Hypothalamus (tissue), 51 donors: ENCODE measurements at regions not wholly inside any gene's neighbourhood (a gene's known extent, or its start where the extent isn't known, plus 50 kb on each side); places are given as distances from the start of the nearest gene placed in this dataset.

Source experiments
- DNase-seq, 51 donors: peaks; one replicate each; lab custom pipeline; 2025; lab: John Stamatoyannopoulos, UW

DNA sequence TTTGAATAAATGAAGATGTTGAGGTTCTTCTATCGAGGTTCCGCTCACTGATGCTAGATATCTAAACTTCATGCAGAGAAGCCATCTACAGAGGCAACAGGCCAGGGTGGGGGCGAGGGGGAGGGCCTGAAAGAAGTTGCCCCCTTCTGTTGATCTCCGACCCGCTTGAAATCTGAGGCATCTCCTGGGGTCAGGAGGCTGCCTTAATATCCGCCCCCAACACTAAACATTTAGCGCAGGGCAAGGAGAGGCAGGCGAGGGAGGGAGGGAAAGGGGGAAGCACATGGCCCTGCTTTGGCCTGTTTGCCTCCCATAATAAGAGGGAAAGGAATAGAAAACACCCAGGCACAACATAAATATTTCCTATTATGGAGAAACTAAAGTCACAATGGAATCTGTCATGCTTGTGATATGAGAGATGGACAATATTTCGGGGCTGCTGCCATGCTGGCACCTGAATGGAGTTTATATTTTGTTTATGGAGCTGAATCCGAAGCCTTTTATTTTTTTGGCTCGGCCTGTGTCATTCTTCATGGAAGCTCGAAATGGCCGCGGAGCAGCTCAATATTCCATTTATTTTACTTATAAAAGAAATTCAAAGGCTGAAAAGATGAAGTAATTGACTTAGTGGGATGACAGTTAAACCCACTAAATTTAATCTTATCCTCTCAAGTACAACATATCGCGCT lies 221.1 kb downstream of the INSIG2 start:
- DNase-seq = peak in 2 of 51 donors; percentile 23

DNA sequence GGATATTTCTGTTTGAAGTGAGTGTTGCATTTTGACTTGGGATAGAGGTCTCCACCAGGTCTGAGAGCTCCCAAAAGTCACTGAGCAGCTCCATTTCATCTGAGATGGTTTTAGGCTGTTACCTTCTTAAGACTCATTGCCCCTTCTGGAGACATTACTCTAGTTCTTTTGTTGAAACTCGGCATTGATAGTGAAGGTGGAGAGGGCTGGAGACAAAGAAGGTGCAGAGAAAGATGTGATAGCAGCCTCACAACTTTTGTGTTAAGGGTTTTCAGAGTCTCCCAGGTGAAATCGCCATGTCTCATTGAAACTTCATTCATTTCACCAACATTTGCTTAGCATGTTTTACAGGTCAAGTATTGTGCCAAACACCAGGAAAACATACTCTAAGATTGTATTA lies 219.6 kb downstream of the INSIG2 start:
- DNase-seq = no peak

DNA sequence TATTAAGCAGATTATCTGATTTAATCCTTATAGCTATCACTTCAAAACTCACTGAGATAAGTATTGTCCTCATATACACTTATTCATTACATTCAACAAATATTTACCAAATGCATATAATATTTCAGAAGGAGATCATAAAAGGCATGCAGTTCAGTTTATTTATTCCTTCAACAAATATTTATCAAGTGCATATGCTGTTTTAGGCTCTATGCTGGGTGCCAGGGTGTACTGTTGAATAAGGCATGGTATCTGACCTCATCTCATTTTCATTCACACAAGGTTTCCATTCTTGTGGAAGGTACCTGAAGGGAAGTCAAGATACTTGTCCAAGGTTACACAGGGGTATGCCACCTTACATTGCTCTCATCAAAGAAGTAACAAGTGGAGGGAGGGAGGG lies 213.0 kb downstream of the INSIG2 start:
- no peak for DNase-seq

DNA sequence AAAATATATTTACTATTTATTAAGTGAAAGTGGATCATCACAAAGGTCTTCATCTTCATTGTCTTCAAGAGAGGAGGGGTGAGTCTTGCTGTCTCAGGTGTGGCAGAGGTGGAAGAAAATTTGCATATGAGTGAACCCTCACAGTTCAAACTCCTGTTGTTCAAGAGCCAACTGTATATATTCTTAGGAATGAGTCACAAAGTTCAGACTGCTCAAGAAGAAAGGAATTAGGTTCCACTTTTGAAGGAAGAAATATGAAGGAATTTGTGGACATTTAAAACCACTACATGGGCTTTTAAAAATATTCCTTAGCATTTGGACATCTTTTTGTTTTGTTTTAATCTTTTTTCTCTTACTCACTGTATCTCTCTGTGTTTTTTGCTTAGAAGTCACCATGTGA lies 212.6 kb downstream of the INSIG2 start:
- DNase-seq = no peak

DNA sequence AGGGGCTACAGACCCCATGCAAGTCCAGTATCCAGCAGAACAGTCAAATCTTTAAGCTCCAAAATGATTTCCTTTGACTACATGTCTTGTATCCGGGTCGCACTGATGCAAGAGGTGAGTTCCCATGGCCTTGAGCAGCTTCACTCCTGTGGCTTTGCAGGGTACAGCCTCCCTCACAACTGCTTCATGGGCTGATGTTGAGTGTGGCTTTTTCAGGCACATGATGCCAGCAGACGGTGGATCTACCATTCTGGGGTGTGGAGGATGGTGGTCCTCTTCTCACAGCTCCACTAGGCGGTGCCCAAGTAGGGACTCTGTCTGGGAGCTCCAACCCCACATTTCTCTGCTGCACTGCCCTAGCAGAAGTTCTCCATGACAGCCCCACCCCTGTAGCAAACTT lies 208.4 kb downstream of the INSIG2 start:
- no peak for DNase-seq

DNA sequence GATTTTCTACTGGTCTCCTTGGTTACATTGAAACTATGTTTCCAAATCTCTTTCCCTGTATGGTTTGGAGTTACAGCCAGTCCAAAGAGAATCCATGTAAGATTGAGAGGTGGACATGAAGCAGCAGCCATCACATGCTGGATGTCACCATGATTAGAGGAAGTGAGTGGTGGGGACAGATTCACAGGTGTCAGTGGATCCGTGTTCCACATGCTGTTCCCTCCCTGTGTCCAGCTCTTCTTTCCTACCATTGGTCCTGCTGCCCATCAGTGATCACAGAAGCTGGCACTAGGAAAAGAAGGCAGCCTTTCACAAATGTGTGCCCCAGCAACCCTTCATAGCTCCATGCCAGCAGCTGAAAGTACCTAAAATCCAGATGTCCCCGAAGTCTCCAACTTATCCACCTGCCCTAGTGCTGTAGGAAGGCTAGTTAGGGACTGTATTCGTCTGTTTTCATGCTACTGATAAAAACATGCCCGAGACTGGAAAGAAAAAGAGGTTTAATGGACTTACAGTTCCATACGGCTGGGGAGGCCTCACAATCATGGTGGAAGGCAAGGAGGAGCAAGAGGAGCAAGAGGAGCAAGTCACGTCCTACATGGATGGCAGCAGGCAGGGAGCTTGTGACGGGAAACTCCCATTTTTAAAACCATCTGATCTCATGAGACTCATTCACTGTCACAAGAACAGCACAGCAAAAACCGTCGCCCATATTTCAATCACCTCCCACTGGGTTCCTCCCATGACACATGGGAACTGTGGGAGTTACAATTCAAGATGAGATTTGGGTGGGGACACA lies 207.5 kb downstream of the INSIG2 start:
- DNase-seq = no peak

DNA sequence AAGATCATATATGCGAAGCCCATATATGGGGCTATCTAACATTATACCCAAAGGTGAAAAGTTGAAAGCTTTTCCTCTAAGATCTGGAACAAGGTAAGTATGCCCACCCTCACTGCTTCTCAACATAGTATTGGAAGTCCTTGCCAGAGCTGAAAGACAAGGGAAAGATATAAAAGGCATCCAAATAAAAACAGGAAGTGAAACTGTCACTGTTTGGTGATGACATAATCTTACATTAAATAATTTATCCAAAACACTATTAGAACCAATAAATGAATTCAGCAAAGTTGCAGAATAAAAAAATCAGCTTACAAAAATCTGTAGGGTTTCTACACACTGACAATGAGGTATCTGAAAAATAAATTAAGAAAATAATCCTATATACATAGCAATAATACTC lies 205.8 kb downstream of the INSIG2 start:
- DNase-seq = no peak

DNA sequence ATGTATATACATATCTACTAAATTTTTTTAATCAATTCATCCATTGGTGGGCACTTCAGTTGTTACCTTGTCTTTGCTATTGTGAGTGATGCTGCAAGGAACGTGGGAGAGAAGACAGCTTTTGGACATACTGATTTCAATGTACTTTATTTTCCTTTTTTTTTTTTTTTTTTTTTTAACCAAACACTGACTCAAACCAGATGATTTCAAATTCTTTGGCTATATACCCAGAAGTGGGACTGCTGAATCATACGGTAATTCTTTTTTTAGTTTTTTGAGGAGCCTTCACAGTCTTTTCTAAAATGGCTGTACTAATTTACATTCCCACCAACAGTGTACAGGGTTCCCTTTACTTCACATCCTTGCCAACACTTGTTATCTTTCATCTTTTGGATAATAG lies 204.7 kb downstream of the INSIG2 start:
- no peak for DNase-seq

DNA sequence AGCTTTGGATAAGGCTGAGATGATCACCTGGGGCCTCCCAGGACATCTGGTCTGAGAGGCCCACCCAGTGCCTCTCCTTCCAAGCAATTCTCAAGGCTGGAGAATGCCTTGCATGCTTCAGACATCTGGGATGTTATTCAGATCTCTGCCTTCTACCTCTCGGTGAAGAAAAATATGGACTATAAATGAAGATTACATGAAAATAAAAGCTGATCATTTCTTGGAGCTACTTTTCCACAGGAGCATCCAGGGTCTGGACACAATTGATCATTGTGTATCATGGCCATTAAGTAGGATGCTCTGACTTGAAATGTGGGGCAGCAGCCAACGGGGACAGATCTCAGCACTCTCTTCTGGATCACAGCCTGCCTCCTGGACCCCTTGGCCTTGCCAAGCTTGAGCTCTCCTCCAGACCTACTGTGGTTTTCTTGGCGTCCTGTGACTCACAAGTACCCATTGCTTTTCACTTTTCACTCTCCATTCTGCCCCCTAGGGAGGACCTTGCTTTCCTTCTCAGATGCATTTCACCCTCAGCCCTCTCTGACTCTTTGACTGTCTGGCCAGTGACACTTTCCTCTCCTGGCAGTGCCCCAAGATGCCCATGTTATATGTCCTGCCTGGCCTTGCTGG lies 203.1 kb downstream of the INSIG2 start:
- DNase-seq = no peak

DNA sequence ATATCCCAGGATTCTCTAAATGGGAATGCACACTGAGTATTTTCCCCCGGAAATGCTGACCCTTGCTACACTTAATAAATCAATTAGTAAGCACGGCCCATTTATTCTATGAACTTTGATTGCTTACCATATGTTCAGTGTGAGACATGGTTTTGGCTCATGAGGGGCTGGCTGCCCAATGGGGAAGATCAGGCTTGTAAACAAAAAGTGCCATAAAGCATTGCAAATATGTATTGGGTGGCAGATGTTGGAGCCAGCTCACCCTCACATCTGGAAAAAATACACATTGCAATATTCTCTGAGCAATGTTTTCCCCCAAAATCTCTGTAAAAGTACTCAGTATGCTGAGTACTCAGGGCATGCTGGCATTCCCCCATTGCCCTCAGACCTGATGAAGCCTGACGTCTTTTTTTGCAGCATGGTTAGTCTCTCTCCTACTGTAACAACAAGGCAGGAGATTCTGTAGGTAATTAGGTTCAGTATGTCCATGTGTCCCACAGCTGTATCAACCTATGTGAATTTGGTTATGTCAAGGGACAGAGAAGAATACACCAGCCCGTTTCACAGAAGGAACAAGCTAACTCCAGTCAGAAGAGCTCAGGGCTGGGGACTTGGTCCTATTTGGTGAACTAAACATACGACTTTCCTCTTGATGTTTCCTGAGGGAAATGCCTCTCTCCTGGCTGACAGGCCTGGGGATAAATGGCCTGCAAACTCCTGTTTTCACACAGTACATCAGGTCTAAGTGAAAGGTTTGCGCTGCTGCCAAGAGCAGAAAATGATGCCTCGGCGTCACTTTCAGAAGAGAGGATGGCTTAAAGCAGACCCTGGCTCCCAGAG lies 202.4 kb downstream of the INSIG2 start:
- DNase-seq = no peak

DNA sequence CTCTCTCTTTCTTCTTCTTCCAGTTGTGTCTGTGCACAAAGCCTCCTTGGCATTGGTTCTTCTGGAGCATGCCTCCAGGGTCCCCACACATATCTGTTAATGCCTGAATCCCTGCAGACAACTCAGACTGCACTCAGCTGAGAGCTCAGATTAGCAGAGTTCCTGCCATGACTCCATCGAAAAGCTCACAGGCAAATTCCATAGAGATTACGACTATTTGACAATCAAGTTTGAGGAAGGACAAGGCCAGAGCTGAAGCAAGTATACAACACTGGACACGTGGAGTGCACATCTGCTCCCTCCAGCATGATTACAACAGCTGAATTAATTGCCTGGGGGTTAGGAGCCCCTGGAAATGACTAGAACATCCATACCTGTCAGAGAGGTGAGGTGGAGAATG lies 190.7 kb downstream of the INSIG2 start:
- DNase-seq = no peak

DNA sequence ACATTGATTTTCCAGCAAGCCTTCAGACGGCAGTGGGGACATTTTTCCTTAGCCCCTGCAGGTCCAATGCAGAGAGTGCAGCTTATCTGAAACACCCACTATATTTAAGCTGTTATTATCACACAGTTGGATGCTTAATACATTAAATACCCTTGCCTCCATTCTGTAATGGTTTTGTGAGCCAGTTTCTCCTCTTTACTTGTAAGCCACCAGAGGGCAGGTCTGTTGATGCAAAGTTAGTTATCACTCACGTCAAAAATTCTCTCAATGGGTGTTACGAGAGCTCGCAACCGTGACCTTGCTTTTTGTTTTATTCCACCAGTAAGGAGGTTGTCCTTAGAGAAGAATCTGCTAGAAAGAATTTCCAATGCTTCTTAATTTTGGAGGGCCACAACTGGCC lies 189.8 kb downstream of the INSIG2 start:
- DNase-seq = no peak

DNA sequence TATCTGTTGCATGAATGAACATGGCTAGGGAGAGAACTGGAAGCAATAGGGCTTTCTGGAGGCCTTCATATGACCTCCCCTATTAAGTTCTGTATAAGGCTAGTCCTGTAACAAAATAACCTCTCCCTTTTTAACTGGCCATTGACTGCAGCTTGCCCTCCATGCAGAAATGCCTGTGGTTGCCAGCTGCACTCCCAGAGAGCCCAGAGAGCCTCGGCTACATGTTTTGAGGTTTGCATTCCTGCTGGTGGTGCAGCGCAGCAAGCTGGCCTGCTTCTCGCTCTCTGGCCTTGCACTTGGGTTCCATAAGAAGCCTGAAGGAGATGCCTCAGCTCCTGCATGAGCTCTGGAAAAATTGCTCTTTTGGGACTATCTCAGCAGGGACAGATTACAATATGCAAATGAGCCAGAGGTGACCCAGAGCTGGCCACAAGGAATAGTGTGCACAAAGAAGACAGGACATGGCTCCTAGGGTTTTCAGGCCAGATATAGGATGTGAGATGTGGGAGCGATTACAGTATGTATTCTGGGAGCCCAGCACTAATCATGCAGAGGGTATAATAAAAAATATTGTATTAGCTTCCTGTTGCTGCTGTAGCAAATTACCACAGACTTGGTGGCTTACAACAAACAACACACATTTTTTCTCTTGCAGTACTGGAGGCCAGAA lies 186.7 kb downstream of the INSIG2 start:
- no peak for DNase-seq

DNA sequence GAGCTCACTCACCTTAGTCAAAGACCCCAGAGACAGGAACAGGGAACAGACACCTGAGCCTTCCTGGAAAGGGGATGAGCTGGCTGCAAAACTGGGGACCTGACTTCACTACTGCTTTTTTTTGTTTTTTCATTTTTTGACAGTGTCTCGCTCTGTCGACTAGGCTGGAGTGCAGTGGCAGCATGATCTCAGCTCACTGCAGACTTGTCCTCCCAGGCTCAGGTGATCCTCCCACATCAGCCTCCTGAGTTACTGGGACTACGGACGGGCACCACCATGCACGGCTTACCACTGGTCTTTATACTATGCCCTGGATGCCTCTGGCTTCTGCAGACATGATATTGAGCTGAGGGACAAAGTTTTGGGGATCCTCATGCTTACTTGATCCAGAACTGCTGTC lies 184.1 kb downstream of the INSIG2 start:
- DNase-seq = no peak

DNA sequence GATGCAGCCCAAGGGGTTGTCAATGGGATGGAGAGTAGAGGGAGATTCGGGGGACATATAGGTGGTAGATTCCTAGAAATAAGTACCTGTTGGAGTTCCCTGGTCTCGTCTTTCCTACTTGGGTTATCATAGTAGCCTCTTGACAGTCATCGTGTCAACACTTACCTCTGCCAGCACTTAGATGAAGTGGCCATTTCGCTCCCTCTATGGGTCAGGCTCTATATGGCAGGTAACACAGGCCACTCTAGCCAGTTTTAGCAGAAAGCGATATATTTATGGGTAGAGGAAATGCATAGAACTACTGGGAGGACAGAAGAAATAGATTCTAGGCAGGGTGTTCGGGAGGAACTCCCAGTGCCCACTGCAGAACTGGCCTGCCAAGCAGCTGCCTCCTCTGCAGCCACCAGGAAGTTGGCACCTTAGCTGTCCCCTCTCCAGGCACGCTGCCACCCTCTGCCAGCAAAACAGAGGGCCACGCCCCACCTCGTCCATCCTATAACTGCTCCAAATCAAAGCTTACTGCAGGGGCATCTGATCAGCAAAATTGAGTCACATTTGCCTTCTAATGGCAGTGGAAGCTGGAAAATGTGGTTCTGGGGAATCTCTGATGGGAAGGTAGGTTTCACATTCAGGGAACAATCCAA lies 181.3 kb downstream of the INSIG2 start:
- DNase-seq = no peak

DNA sequence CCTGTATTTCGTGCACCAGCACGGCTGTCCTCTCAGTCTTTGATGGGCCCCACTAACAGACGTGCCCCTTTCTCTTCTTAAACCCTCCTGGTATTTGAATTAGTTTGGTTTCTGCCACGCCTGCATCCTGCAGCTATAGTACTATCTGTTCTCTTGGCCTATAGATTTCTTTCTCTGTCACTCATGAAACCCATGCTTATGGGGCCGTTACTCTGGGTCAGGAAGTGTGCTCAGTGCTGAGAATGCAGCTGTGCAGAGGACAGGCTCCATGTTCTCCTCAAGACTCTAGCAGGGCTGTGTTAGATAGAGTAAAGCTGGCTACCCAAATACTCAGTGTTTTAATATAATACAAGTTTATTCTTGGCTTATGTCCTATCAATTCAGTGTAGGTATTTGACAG lies 180.0 kb downstream of the INSIG2 start:
- DNase-seq = no peak

DNA sequence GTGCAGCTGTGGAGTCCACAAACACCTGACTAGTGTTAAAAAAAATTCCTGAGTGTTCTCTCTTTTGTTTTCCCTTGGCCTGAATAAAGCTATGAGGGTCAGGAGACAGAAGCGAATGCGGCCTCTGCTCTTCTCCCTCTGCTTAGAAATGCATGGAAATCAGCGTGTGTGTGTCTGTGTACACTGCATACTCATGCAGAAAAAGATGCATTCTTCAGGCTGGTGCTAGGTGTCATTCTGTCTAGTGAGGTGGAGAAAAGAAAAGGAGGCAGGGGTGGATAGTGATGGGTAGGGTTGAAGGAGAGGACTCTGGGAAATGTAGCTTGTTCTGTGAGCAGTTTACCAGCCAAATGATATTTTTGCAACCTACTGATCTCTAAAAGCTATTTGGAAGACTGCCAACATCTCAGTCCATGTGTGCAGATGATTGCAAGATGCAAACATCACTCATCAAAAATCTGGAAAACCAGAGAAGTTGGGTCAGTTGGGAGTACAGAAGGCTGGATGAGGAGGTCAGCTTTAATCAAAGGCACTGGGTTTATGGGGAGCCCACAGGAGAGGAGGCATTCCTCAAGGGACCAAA lies 177.7 kb downstream of the INSIG2 start:
- no peak for DNase-seq

DNA sequence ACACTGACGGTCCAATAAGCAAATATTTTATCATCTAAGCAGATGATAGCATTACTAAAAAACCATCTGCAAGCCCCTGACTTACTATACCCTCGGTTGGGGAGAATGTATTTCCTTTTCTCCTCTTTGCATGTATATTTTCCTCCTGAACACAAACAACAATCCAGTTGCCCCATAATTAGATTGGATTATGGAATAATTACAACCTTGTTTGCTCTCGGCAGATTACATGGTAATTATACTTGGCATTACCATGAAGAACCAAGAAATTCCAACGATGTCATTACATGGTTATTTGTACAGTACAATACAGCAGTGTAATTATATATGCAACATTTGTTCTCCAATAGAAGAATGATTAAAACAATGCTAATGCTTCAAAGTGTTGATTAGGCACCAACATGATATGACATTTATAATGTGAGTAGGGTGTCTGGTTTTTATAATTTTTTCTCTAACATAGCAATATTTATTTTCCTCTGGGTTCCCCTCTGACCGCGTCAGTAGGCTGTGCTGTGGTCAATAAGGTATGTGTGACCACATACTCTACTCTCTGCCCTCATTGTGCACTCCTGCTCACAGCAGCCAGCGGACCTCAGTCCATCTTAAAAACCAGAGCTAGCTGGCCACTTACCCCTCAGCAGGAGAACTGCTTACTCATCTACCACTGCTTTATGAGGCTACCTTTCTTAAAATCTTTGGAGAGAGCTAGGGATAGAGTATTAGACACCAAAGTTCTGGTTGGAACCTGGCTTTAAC lies 176.1 kb downstream of the INSIG2 start:
- DNase-seq = no peak

DNA sequence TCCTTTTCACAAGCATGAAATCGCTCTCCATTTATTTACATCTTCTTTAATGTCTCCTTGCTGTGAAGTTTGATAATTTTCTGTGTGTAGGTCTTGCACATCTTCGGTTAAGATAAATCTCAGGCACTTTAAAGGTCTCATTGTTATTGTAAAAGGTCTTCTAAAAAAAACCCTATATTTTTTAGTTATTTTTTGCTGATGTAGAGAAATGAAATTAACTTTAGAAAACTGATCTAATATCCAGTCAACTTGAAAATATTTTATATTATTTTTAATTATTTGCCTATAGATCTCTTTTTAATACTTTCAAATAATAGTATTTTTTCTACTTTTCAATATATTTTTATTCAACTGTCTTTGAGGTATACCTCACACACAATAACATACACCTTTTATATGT lies 169.4 kb downstream of the INSIG2 start:
- DNase-seq = no peak
